HG02884 (cell line): ENCODE measurements at regions not wholly inside any gene's neighbourhood (a gene's known extent, or its start where the extent isn't known, plus 50 kb on each side); places are given as distances from the start of the nearest gene placed in this dataset.
A peak's percentile ranks its signal among the peaks of the same experiment; 100 is the strongest.
"Not testable (repeated sequence)": the region's sequence is repeated elsewhere in the genome, so short reads cannot be mapped to it uniquely, and the experiment has no call there.

Experiments used
- ATAC-seq: cut with Tn5 transposase; IDR thresholded peaks from one replicate; pipeline ENCODE4 v1.9.1; 2021; ENCODE audit warnings: mild to moderate bottlenecking, moderate library complexity; ENCODE audit not compliant: unreplicated experiment

GRCh38 chrY:19644889-19645638 is 99.5 kb downstream of the KDM5D start:
- no peak for ATAC-seq

DNA sequence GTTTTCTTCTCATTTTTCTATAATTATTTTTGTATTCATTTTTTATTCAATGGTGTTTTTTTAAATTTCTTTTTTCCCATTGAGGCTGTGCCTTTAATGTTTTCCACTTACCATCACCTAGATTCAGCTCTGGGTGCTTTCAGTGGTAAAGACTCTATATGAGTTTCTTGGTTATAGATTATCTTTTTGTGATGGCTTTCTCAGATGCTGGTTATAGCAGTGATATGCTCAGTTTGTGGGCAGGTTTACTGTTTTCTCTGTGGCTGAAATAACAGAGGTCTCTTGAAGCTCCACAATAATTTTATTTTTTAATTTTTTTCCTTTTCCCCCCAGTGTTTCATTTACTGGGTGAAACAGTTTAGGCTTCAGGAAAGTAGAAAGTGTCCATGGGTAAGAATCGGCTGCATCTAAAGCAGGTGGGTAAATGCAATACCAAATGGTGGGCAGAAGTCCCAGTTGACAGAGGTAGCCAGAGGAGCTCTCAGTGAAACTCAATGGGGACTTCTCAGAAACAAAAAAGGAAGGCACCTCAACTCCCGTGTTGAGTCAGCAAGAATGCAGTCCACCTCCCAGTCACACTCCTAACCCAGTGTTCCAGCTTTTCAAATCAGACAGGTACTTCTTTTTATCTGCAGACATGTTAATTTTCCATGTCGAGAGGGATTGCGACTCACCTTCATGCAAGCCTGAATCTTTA is 106.7 kb downstream of the KDM5D start:
- ATAC-seq = peak; percentile 74

- ATAC-seq = no peak
Measured at GRCh38 chrY:19628926-19629325, 115.6 kb downstream of the KDM5D start.

- no peak for ATAC-seq
Measured at GRCh38 chrY:19622392-19622791, 122.1 kb downstream of the KDM5D start.

DNA sequence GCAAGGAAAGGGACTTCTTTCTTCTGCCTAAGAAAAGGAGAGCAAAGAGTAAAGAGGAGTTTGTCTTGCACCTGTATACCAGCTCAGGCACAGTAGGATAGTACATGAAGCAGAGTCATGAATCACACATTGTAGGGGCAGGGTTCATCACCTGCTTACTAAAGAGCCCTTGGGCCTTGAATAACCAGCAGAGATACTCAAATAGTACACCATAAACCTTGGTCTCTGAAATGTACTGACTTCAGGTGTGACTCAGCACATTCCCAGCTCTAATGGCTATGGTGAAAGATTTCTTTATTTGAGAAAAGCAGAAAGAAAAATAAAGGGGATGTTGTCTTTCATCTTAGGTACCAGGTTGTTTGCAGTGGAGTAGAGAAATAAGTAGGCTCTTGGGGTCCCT is 122.8 kb downstream of the KDM5D start:
- no peak for ATAC-seq

- ATAC-seq = no peak
Measured at GRCh38 chrY:19601113-19601512, 143.4 kb downstream of the KDM5D start.

DNA sequence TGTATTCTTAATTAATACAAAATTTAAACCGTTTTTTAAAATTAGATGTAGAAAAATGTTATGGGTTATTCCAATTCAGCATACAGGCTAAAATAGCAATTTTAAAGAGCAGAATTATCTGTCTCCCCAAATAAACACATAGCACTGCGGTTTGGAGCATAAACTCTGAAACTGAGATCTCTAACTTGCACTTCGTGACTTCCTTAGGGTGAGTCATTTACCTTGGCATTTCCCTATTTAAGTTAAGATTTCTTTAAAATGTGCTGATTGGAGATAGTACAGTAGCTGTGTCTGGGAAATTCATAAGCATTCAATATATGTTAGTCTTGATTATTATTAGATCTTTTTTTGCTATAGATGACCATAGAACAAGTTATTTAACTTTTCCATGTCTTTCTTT is 143.8 kb downstream of the KDM5D start:
- peak; percentile 54 for ATAC-seq

DNA sequence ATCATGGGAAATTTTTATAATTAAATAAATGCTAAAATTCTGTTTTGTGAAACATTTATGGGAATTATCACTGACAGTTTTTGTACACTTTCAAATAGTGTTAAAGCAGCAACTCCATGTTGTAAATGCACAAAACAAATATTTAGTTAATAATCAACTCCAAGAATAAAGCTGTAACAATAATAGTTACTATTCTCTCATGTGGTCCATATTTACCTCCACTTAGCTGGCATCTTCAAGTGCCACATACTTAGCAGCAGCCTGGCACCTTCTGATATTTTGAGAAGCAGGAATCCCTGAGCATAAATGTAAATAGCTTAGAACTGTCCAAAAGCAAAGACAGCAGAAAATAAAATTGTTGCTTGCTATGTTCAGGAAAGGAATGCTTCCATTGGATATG is 154.3 kb downstream of the KDM5D start:
- ATAC-seq = no peak

DNA sequence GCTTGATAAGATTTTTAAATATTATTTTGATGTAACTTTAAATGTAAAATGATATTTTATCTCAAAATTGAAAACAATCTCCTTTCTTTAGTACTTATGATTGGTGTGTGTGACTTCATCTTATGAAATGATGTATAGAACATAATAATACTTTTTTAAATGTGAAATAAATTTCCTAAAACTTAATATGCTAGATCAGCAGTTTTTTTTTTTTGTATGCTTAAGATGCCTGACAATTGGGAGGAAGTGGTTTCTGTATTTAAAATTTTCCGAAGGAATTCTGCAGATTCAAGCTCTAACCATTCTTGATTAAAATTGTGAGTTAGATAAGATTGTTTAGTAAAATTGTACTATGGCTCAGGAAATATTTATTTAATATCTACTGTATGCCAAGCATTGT is 154.9 kb downstream of the KDM5D start:
- ATAC-seq = no peak

DNA sequence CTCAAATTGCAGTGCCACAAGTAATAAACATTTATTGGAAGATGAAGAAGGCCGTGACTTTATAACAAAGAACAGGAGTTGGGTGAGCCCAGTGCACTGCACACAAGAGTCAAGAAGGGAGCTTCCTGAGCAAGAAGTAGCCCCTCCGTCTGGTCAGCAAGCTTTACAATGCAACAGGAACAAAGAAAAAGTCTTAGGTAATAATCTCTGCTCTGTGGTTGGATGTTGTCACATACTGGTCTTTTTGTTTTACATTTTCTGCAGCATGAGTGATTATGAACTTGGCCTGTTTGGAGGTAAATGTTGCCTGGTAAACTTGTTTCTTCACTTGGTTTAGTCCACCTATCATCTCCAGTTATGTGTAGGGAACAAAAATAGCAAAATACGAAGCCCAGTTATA is 157.2 kb downstream of the KDM5D start:
- no peak for ATAC-seq

- not testable (repeated sequence) for ATAC-seq
Measured at GRCh38 chrY:19580990-19581389, 163.5 kb downstream of the KDM5D start.

DNA sequence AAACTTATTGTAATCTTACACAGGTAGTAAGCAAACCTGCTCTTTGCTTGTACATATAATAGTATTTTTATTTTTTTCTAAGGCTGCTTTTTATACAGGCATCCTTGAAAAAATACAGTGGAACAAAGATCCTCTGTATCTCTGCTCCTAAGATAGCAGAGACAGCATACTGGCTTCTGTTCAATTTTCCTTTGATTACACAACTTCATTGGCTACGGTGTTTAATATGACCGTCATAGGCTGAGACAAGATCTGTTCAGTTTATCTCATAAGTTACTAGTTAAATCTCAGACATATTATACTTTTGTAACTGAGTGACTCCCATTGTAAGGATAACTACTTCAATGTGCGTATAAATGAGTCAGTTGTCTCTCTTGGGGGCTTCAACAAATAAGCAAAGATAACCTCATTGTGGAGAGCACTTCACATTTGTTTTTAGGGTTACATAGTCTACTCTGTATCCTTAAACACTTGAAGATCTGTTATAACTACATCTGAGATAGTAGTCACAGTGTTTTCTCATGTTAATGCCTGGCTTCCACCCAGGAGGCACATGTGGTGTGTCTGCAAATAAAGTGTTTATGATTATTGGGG is 166.1 kb downstream of the KDM5D start:
- no peak for ATAC-seq

- no peak for ATAC-seq
Measured at GRCh38 chrY:19577250-19577649, 167.3 kb downstream of the KDM5D start.

DNA sequence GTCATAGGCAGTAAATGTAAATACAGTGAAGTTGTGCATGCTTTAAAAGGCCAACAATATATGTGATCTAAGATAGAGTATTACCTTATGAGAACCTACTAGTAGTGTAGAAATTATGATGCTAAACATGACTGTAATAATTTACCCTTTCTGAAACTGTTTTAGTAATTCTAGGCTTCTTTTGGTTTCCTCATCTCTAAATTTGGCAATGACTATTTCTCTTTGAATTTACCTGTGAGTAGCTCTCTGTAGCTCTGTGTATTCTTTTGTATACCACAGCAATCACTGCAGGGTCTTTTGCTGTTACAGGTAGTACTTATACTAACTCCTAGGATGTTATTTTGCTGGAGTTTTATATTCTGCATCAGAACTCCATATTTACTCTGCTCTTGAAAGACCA is 169.6 kb downstream of the KDM5D start:
- ATAC-seq = no peak

DNA sequence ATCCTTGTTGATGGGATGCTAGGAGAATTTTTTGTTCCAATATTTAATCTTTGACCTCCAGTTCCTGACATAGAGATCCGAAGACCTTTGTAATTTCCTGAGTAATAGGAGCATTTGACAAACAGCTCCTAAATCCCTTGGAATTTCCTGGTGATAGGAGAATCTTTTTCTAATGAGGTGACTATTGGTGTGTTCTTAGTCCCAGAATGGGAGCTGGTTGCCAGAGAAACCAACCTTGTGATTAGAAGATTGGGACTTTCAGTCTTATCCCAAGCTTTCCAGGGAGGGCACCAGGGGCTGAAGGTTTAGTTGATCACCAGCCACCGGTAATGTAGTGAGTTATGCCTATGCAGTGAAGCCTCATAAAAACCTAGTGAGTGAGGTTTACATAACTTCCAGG is 170.9 kb downstream of the KDM5D start:
- no peak for ATAC-seq

DNA sequence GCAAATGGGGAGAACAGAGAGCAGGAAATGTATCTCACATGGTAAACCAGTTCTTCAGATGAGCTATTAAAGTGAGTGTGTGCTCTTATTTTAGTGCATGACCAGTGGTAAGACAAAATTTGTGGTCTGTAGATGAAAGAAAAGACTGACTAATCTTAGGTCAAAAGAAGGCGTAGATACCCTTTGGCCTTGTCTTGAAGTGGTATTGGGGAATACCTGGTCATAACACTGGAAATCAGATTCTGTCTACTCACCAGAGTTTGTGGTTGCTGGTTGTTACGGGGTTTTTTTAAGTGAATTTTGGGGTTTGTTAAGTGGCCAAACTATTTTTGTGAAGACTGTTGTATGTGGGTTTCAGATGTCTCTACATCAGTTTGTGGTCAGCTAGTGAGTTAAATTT is 173.5 kb downstream of the KDM5D start:
- ATAC-seq = peak; percentile 44

DNA sequence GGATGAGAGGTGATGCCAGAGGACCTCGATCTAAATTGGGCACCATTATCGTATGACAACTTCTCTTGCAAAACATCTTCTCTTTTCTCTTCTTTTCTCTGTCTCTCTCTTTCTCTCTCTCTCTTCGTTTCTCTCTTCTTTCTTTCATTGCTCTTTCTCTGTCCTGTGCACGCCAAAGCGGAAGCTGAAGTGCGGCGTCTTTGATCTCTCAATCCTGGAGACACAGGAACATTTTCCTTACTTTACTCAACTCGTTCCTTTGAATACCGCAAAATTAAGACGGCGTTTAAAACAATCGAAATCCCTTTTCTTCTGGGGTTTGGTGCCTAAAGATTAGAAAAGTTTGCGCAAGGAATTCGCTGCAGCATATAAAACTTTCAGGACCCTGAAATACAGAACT is 176.6 kb downstream of the KDM5D start:
- no peak for ATAC-seq

DNA sequence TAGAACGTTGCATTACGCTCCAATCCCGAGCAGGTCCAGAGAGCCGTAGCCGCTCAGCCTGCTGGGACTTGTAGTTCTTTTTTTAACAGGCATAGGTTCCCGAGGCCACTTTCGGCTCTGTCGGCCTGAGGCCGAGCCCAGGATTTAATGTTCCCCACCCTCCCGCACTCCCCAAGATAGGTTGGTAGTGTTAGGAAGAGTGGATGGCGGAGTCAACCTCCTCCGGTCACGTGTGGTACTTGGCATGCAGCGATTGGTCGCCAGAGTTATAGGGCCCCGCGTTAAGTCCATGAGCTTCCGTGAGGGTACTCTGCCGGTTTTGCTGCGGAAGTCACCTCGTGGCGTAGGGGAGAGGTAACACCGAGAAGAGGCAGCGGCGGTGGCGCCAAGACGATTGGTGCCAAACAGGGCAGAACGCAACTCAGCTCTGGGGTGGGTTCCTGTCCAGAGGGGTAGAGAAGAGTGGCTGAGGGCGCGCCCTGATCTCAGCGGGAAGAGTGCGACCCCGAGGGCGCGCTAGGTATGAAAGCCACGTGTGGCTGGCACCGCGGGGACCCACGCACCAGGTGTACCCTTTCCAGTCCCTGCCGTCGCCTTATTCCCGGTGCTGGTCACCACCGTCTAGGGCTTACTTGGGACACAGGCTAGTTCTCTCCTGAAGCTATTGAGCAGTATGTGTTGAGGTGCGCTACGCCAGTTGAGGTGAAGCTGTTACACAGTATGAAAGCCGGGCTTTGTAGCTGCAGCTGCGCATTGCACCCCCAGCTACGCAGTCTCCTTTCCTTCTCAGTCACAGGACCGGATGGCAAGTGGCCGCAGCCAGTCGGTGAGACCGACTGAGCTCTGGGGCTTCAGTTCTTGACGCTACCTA is 177.2 kb downstream of the KDM5D start:
- peak; percentile 62 for ATAC-seq

- ATAC-seq = no peak
Measured at GRCh38 chrY:19559161-19559560, 185.4 kb downstream of the KDM5D start.

DNA sequence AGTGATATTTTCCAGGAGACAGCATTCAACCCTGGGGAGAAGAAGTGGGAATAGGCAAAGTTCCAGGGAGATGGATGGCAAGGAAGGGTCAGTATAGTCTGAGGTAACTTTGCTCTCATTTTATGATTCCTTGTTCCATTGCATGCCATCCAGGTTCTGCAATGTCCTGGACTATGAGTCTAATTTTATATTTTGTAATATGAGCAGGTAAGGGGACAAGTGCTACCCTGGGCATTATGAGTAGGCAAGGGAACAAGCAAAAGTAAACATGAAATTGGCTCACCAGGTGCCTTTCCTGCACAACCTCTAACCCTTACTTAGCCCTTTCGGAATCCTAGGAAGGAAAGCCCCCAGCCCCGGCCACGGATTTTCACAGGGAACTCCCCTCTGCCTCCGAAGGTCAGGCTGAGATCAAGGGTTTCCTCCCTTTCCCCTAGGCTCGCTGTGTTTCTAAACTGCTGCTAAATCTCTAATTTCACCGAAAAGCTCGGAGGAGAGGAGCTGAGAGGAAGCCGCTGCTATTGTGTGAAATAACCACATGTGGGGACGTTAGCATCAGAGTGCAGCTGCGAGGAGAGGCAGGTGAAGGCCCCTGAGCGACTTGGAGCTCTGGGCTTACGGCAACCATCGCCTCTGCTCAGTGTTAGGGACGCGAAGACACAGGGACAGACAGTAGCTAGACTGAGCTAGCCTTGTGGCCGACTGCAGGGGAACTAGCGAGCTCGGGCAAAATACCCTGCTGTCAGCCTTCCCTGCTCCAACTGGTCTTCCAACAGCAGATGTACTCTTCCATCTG is 194.7 kb downstream of the KDM5D start:
- no peak for ATAC-seq
